Stimulated activated CD4-positive, alpha-beta T cell treated with anti-CD3 and anti-CD28 coated beads, Interleukin-1b, Interleukin-23, amount 100 ng/mL, for 24 hours (primary cell): ENCODE measurements at regions not wholly inside any gene's neighbourhood (a gene's known extent, or its start where the extent isn't known, plus 50 kb on each side); places are given as distances from the start of the nearest gene placed in this dataset.

Experiments
- DNase-seq, 4 experiments: peaks; one replicate each; pipeline ENCODE4 v3.0.0-alpha.2; 2020; ENCODE audit warnings: low read depth in 4 of 4, low spot score in 1 of 4

DNA sequence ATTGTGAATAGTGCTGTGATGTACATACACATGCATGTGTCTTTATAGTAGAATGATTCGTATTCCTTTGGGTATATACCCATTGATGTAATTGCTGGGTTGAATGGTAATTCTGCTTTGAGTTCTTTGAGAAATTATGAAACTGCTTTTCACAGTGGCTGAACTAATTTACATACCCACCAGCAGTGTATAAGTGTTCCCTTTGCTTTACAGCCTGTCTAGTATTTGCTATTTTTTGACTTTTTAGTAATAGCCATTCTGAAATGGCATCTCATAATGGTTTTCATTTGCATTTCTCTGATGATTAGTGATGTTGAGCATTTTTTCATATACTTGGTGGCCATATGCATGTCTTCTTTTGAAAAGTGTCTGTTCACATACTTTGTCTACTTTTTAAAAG, 54.5 kb upstream of the FAM78B start:
- DNase-seq = no peak

DNA sequence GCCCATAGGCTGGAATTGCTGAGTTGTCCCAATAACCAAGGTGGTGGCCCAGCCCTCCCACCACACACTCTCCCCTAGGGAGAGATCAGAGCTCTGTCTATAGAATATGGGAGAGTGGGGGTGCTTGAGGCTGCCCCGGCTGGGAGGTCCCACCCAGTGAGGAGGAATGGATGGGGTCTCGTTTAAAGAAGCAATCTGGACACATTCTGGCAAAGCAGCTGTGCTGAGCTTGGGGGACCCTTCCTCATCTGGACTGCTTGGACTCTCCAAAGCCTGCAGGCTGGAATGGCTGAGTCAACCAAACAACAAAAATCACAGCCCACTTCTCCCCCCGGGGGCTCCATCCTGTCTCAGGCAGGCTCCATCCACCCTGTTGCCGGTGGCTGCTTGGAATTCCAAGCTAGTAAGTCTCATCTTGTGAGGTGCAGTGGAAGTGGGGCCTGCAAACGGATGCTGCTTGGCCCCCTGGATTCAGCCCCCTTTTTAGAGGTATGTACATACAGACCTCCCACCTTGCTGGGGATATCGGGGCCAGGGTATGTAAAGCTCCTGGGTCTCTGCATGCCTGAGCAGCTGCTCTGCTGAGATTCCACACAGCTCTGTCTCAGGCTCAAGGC, 67.1 kb upstream of the FAM78B start:
- DNase-seq = no peak

DNA sequence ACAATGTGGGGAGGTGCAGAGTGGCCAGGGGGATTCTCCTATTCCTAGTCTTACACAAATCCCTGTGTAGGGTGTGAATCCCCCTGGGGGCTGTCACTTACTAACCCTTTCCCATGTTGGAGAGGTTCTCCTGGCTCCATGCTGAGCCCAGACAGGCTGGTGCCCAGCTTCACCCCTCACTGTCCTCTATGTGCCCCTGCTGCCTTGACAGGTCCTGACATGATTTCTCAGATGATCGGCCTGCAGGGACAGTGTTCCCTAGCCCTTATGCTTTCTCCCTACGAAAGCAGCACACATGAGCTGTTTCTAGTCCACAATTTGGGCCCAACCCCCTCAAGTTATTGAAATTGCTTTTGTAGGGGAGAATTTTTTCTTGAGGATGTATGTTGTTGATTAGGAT, 68.9 kb upstream of the FAM78B start:
- no peak for DNase-seq

DNA sequence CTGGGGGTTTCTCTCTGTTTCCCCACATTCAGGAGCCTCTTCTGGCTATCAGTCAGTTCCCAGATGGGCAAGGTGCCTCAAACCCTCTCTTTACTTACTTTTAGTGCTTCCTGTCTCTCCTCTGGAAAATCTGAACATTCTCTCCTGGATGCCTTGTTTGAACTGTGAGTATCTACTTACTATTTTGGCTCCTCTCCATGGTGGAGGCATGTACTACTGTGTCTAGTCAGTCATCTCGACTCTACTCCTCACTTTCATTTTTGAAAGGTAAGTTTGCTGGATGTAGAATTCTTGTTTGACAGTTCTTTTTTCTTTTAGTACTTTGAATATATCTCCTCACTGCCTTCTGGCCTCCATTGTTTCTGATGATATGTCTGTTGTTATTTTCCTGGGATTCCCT, 70.9 kb upstream of the FAM78B start:
- no peak for DNase-seq

DNA sequence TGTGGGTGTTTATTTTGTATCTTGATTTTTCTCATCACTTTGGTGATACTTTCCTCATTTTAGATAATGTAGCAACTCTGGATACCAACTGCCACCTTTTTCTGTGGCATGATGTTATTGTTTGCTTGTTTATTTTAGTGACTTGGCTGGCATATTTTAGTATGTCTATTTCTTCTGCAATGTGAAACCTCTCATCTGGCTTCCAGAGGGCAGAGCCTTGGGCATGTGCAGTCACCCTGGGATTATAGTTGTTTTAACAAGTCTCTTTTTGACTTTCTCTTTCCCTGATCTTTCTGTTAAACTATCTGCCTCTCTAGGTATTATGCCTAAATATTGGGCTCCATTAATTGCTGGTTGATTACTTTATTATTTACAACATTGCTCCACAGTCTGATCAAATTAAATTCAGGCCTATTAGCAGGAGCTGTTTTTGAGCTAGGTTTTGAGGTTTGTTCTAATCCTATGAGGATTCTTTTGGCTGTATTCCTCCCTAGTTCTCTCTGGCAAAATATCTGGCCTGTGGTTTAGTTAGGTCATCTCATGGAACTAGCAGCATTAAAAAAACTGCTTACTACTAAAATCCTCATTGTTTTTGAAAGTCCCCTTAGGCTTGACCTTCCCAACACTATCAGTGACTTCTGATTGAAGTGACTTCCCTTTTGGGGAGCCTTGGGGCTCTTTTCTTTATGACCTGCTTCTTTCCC, 86.4 kb upstream of the FAM78B start:
- no peak for DNase-seq

DNA sequence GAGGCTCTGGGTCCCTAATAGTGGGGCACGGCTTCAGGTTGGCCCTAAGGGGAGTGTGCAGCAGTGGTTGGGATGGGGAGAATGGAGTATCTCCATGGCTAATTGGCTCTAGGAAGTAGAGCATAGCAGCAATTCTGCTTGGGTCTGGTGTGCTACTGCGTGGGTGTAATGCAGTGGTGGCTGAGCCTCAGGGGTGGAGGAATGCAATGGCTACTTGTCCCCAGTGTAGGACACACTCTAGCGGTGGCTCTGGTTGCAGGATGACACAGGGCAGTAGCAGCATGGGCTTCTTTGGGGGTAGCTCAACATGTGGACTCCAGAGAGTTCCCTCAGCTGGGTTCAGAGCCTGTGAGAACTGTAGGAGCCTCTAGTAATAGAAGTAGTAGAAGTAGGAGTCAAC, 91.2 kb upstream of the FAM78B start:
- DNase-seq = no peak

DNA sequence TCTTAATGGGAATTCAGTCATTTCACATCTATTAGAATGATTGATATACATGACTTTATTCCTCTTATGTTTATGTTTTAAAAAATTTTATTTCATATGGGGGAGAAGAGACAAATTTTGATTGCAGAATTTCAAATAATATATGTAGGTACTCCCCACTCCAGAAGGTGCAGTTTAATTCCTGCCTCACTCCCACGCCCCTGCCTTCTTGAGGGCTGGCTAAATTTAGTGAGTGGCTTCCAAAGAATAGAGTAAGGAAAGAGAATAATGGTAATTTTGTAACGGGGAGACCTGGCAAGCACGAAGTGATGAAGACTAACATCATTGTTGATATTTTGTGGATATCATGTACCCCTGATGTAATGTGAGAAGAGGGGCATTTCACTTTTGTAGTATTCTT, 94.7 kb upstream of the FAM78B start:
- DNase-seq = no peak

DNA sequence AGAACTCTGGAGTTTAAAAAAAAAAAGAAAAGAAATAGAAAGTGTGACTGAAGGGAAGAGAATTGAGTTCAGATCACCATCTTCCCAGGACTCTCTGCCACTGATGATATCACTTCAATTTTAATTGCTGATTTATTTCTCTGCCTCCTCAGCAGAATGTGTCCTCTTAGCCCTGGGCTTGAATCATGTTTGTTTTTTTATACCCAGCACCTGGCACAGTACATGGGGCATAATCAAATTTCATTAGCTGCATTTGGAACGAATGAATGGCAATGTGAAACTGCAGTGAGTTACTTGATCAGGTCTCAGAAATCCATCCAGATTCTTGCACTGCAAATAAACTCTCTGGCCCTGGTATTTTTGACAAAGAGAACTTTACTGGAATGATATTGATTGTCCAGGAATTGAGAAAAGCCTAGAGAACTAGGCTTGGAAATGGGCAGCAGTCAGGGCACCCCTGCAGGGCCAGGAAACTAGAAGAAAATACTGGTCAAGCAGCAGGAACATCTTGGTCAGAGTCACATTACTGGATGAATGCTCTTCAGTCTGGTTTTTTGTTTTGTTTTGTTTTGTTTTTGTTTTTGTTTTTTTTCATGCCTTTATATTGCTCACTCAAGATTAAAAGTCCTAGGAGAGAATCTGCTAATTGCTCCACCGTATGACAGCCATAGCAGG, 103.8 kb upstream of the FAM78B start:
- no peak for DNase-seq

DNA sequence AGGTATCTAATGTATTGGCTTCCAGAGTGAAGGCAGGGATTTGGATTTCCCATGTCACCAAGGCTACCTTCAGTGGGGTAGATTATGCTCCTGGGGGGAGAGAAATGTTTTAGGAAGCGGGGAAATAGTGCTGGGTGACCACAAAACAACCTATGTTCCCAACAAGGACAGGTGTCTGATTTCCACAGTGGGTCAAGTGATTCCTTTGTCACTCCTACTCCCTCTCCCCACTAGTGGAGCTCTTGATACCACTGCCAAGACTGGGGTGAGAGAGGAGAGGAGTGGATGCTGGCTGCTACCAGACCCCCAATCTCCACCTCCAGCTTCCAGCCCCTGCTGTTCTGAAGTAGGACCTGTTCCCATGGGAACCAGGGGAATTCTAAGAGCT, 104.3 kb upstream of the FAM78B start:
- no peak for DNase-seq

DNA sequence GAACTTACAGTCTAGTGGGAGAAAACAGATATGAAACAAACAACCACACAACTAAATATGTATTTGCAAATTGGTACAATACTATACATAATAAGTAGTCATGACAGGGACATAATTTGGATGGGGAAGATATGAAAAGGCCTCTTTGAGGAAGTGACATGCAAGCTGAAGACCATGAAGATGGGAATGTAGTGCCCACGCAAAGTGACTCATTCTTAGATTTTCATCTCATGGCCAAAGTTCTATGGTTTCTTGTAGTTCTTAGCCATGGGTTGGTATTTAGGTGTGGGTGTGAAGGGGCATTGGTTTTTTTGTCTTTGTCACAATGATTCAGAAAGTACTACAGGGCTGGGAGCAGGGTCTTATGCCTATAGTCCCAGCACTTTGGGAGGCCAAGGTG, 105.4 kb upstream of the FAM78B start:
- DNase-seq = no peak

DNA sequence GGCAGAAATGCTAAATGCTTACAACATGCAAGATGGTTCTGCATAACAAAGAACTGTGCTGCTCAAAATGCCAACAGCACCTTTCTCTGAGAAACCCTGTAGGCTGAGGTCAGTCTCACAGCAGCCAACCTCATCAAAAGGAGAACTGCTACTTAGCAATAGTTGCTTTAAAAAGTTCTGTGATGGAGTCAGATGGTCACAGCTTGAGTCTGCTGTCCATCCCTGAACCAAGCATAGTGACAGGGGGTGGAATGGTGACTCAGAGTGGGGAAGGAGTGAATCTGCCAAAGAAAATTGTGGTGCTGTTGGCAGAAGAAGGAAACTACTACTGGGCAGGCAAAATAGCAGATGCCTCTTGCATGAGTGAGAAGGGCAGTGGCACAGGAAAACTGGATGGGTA, 106.0 kb upstream of the FAM78B start:
- no peak for DNase-seq

DNA sequence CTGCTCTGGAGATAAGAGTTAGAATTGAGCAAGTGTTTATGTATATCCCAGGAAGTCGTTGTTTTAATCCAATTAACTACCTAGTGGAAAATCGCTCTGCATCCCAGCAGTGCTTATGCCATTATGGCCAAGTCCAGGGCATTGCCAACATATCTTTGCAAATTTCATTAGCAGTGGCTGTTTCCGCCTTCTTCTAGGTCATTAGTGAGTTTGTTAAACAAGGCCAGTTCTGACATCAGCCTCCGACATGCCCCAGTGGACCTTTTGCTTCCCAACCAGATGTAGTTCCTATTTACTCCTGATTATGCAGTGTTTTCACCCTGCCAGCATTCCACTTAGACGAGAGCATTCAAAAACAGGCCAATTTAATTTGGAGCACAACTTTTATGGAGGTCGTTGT, 106.8 kb upstream of the FAM78B start:
- DNase-seq = no peak

DNA sequence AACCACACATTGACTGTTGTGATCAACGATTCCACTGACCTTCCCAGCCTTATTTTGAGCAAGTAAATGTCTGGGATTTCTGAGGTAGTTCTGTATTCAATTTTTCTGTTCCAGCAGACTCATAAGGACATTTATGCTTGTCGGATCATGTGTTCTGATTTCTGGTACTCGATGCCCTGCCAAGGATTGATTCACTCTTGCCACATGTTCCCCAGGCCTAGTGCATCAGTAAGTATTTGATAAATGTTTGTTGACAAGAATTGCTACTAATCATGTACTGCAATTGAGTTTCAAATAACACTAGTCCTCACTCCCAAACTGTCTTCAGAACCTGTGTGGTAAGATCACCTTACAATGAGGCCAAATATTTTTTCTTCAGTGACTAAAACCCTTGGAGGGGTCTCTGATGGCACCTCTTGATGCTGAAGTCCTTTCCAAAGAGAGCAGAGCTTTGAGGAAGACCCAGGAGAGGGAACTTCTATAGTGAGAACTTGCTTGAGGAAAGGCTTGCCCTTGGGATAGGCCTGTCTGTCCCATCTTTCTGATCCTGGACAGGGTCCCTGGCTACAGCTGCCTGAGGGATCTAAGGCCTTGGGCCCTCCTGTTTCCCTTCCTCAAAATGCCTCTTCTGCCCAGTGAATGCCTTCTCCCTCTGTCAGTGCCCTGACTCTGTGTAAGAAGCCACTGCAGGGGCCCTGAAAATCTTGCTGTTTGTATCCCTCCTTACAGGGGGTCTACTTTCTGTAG, 115.8 kb upstream of the FAM78B start:
- DNase-seq = no peak

DNA sequence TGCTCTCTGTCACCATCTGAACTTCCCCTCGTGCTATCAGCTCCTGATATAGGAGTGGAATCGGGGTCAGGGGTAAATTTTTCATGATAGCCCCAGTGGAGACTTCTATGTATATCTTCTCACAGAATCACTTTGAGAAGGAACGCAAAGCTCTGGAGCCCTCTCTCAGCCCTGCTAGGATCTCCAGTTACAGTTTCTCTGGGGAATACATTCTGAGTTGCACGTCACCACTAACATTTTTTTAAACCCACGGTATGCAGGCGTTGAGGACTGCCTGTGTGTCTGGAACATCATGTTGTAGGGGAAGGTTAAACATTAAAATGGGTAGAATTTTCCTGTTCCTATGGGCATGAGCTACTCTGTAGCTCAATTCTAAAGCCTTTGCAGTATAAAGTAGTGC, 116.4 kb upstream of the FAM78B start:
- DNase-seq = no peak

DNA sequence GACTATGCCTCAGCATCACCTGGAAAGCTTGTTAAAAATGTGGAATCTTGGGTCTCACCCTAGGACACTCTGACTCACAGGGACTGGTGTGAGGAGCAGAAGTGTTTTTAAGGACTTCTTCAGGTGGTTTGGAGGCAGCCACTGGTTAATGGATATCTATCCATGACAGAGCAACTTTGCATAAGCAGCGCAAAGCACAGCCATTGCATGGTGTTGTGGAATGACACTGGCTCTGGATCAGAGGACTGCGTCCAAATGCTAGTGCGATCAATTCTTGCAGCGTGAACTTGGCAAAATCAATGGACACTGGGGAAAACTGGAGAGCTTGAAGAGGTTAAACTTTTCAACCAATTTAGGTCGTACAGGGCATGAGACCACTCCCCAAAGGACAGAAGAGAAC, 116.8 kb upstream of the FAM78B start:
- DNase-seq = no peak

DNA sequence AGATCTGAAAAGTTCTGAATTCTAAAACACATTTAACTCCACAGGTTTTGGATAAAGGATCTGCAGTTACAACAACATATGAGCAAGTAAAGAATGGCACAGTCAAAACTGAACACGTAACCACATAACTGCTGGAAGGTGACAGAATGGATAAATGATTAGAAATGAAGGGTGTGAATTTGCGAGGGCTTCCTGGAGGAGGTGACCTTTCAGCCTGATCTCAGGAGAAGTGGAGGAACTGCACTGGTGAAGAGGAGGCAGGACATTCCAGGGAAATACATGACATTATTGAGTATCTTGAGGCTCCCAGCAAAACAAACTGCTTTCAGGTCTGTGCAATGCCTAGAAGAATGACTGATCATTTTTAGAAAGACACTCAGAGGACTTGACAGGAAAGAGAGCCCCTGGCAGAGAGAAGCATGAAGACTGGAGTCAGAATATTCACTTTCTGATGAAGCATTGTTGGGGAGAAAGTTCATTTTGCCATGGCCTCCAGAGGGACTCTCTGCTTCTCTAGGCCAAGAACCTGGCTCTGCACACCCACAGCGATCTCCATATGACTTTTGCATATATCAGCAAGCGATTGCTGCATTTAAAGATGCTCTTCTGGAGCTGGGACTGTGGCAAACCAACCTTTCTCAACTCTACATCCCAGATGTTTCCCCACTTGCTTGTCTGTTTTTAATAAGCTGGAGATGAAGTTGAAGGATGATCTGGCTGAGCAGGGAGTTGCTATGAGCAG, 122.7 kb upstream of the FAM78B start:
- DNase-seq = no peak

DNA sequence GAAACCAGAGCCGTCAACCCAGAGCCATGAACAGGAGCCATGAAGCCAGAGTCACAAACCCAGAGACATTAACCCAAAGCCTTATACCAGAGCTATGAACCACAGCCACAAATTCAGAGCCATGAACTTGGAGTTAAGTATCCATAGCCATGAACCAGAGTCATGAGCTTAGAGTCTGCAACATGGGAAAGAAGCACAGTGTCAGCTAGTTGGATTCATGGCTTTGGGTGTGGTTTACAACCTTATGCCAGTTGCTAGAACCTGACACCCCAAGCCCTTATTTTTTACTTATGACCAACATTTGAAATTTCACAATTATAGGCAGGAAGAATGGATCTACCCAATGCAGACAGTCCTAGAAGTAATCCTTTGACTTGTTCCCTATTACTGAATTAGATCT, 128.9 kb upstream of the FAM78B start:
- no peak for DNase-seq

DNA sequence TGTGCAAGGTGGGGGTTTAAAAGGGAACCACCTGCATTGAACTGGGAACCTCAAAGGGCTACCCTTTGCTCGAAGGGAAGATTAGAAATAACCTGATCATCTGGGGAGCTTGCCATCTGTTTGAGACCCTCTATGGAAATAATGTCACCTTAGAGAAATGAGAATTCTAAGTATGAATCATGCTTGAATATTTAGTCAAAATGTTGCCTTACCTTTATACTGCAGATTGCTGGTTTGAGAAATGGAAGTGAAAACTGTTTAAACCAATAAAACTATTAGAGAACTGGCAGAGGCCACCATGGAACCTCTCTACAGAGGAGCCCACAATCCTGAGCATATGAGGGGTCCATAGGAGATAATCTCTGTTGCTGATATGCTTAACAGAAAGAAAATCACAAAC, 131.2 kb upstream of the FAM78B start:
- DNase-seq = no peak

DNA sequence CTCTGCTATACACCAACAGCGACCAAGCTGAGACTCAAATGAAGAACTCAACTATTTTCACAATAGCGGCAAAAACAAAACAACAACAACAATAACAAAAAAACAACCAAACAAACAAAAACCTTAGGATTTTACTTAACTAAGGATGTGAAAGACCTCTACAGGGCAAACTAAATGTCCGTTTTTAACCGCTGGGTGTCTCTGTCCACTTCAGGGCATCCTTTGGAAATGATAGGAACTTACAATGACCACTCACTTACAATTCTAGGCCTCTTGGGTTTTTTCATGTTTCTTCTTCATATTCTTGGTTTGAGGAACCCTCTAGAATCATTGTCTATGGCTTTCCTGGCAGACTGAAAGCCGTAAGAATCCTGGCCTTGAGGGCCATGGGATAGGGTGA, 134.0 kb upstream of the FAM78B start:
- DNase-seq = no peak

DNA sequence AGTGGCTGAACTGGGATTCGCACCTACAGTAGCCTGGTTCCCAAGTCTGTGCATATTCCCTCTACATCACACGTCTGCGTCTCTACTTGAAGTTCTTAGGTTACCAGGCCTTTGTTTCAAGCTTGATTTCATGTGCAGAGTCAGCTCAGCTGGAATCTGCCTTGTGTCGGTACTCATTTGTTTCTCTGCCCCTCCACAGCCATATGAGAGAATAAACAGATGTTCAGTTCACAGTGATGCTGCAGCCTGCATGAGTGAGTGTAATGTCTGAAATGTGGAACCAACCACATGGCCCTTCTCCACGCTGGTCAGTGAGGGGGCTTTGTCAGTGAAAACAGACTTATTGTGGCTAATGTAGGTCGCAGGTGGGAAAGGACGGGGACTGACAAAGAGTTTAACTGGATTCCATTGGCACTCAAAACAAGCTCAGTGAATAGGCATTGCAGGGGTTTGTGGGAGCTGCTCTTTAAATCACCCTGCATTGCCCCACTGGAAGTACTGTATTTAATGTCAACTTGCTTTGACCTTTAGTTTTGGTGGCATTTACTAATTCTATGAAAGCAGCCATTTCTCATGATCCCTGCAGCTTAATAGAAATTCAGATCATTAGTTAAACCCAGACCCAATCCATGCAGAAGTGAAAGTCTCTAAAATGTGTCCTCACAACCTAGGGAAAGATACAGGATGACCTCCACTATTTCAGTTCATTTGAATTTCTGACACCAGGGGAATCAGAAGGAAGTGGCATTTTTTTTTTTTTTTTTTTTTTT, 136.4 kb upstream of the FAM78B start:
- no peak for DNase-seq

DNA sequence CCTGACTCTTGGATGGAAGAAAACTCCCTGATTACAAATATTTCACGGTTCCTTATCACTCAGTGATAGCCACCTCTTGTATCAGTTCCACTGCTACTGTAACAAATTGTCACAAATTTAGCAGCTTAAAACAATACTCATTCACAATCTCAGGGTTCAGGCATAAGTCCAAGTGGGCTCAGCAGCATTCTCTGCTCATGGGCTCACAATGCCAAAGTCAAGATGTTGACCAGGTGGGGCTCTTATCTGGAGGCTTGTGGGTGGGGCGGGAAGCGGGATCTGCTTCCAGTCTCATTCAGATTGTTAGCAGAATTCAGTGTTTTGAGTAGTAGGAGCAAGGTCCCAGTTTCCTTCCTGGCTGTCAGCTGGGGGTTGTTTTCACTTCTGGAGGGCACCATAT, 137.3 kb upstream of the FAM78B start:
- no peak for DNase-seq
